ENCODE measurements at regions not wholly inside any gene's neighbourhood (a gene's known extent, or its start where the extent isn't known, plus 50 kb on each side); places are given as distances from the start of the nearest gene placed in this dataset.

GRCh38 chr15:62799037-62799436 lies 243.5 kb upstream of the TPM1 start:
- no peak for DNase-seq (ENCODE audit: low spot score)
- Mint-ChIP-seq H3K27me3 (ENCODE audit: low read depth) (no peaks in the 10 kb centered on the region), H3K27ac (ENCODE audit: unreplicated experiment) (no peak overlapping the region), H3K36me3 (ENCODE audit: low read depth) (peaks cover 4% of the 10 kb centered on the region), H3K4me1 (ENCODE audit: low read depth) (peaks cover 12% of the 10 kb centered on the region), H3K9me3 (ENCODE audit: low read depth) (no peaks in the 10 kb centered on the region), H3K4me3 (ENCODE audit: unreplicated experiment) (no peak overlapping the region)
- TF ChIP-seq CTCF (IDR thresholded peaks at IDR 0.05): no peak

DNA sequence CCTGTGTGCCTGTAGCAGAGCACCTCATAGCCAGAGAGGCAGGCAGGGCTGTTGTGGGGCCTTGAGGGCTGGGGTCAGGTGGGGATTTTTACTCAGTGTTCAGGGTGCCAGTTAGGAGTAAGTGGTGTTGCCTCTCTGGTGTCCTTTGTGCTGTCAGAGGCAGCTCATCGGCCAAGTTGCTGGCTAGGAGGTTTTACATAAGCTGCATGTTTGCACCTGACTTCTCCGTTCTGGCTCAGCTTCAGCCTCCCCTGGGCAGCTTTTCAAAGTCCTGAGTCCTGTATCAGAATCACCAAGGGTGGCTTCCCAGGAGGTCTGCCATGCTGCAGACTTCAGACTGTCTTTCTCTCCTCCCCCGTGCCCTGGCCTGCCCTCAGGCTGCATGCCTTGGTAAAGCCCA lies 242.6 kb upstream of the TPM1 start:
- Mint-ChIP-seq H3K36me3 (ENCODE audit: low read depth) (peaks cover 4% of the 10 kb centered on the region), H3K27me3 (ENCODE audit: low read depth) (no peaks in the 10 kb centered on the region), H3K4me1 (ENCODE audit: low read depth) (peaks cover 4% of the 10 kb centered on the region), H3K9me3 (ENCODE audit: low read depth) (no peaks in the 10 kb centered on the region), H3K4me3 (ENCODE audit: unreplicated experiment) (no peak overlapping the region), H3K27ac (ENCODE audit: unreplicated experiment) (no peak overlapping the region)
- no peak for DNase-seq (ENCODE audit: low spot score)
- TF ChIP-seq CTCF (IDR thresholded peaks at IDR 0.05): no peak

DNA sequence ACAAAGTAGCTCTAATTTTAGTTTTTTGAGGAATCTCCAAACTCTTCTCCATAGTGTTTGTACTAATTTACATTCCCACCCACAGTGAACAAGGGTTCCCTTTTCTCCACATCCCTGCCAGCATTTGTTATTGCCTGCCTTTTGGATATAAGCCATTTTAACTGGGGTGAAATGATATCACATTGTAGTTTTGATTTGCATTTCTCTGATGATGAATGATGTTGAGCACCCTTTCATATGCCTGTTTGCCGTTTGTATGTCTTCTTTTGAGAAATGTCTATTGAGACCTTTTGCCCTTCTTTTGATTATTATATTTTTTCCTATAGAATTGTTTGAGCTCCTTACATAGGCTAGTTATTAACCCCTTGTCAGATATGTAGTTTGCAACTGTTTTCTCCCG lies 239.9 kb upstream of the TPM1 start:
- H3K27ac Mint-ChIP-seq (ENCODE audit: unreplicated experiment): no peak overlapping the region
- no peak overlapping the region for H3K4me3 Mint-ChIP-seq (ENCODE audit: unreplicated experiment)
- H3K9me3 Mint-ChIP-seq (ENCODE audit: low read depth): no peaks in the 10 kb centered on the region
- peaks cover 8% of the 10 kb centered on the region for H3K36me3 Mint-ChIP-seq (ENCODE audit: low read depth)
- H3K27me3 Mint-ChIP-seq (ENCODE audit: low read depth): no peaks in the 10 kb centered on the region
- no peak for DNase-seq (ENCODE audit: low spot score)
- TF ChIP-seq CTCF (IDR thresholded peaks at IDR 0.05): no peak
- H3K4me1 Mint-ChIP-seq (ENCODE audit: low read depth): no peaks in the 10 kb centered on the region

DNA sequence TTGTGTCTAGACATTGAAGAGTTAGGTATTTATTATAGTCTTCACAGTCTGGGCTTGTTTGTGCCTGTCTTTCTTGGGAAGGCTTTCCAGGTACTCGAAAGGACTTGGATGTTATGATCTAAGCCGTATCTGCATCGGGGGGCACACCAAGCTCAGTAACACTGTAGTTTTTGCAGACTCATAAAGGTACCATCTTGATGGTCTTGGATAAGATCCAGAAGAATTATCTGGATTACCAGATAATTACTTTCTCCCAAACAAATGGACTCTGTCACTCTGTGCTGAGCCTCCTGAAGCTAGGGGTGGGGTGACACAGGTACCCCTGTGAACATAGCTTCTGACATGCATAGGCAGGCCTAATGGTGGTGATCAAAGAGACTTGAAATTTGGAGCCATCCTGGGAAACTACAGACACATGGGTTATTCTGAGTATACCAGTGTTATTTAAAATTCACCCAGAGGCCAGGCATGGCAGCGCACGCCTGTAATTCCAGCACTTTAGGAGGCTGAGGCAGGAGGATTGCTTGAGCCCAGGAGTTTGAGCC lies 238.6 kb upstream of the TPM1 start:
- Mint-ChIP-seq H3K9me3 (ENCODE audit: low read depth) (no peaks in the 10 kb centered on the region), H3K4me1 (ENCODE audit: low read depth) (no peaks in the 10 kb centered on the region), H3K27me3 (ENCODE audit: low read depth) (no peaks in the 10 kb centered on the region), H3K4me3 (ENCODE audit: unreplicated experiment) (no peak overlapping the region), H3K27ac (ENCODE audit: unreplicated experiment) (no peak overlapping the region), H3K36me3 (ENCODE audit: low read depth) (peaks cover 8% of the 10 kb centered on the region)
- no peak for TF ChIP-seq CTCF (IDR thresholded peaks at IDR 0.05)
- DNase-seq (ENCODE audit: low spot score): no peak

DNA sequence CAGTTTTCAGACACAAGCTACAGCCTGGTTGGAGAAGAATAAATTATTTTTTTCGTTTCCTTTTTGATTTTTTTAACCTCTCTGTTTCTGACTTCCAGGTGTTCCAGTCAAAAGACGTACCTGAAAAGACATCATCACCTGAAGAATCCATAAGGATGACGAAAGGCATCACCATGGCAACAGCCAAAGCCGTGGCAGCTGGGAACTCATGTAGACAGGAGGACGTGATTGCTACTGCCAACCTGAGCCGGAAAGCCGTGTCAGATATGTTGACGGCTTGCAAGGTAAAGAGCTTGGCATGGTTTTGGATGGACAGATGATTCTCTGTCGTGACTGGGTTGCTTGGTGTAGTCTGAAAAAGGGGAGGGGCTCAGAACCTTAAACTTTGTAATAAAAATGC lies 237.0 kb upstream of the TPM1 start:
- H3K36me3 Mint-ChIP-seq (ENCODE audit: low read depth): peaks cover 8% of the 10 kb centered on the region
- no peak for DNase-seq (ENCODE audit: low spot score)
- H3K9me3 Mint-ChIP-seq (ENCODE audit: low read depth): no peaks in the 10 kb centered on the region
- H3K27me3 Mint-ChIP-seq (ENCODE audit: low read depth): no peaks in the 10 kb centered on the region
- H3K27ac Mint-ChIP-seq (ENCODE audit: unreplicated experiment): no peak overlapping the region
- H3K4me1 Mint-ChIP-seq (ENCODE audit: low read depth): peaks cover 5% of the 10 kb centered on the region
- no peak overlapping the region for H3K4me3 Mint-ChIP-seq (ENCODE audit: unreplicated experiment)
- TF ChIP-seq CTCF (IDR thresholded peaks at IDR 0.05): no peak

All from chondrocyte (in vitro differentiated cells).